Inferior parietal cortex (tissue), 1 donor: ENCODE measurements at regions not wholly inside any gene's neighbourhood (a gene's known extent, or its start where the extent isn't known, plus 50 kb on each side); places are given as distances from the start of the nearest gene placed in this dataset.

Experiments
- DNase-seq: peaks from one replicate; pipeline ENCODE4 v3.0.0-alpha.2; 2016; ENCODE audit errors: extremely low spot score

GRCh38 chr4:43959976-43960375 is 488.6 kb downstream of the KCTD8 start:
- no peak for DNase-seq

- DNase-seq = no peak
These were observed 480.6 kb downstream of the KCTD8 start for GRCh38 chr4:43968011-43968410.

GRCh38 chr4:43983610-43984009 is 465.0 kb downstream of the KCTD8 start:
- DNase-seq = no peak

- DNase-seq = no peak
These were observed 461.2 kb downstream of the KCTD8 start for GRCh38 chr4:43987331-43987944.

- DNase-seq = no peak
These were observed 458.1 kb downstream of the KCTD8 start for GRCh38 chr4:43990551-43990950.

- DNase-seq = no peak
These were observed 457.6 kb downstream of the KCTD8 start for GRCh38 chr4:43990963-43991362.

GRCh38 chr4:43992552-43992951 is 456.1 kb downstream of the KCTD8 start:
- no peak for DNase-seq

- no peak for DNase-seq
These were observed 455.3 kb downstream of the KCTD8 start for GRCh38 chr4:43993196-43993902.

GRCh38 chr4:43999669-44000068 is 448.9 kb downstream of the KCTD8 start:
- DNase-seq = no peak

- no peak for DNase-seq
These were observed 446.2 kb downstream of the KCTD8 start for GRCh38 chr4:44002368-44002767.

GRCh38 chr4:44016570-44017421 is 431.8 kb downstream of the KCTD8 start:
- no peak for DNase-seq

- DNase-seq = no peak
These were observed 431.2 kb downstream of the KCTD8 start for GRCh38 chr4:44017422-44017739.

- DNase-seq = no peak
These were observed 428.9 kb downstream of the KCTD8 start for GRCh38 chr4:44019721-44020120.

- DNase-seq = no peak
These were observed 423.1 kb downstream of the KCTD8 start for GRCh38 chr4:44025376-44026020.

- DNase-seq = no peak
These were observed 409.8 kb downstream of the KCTD8 start for GRCh38 chr4:44038811-44039210.

GRCh38 chr4:44046491-44046890 is 402.1 kb downstream of the KCTD8 start:
- no peak for DNase-seq

GRCh38 chr4:44056721-44057151 is 391.9 kb downstream of the KCTD8 start:
- no peak for DNase-seq

GRCh38 chr4:44070843-44071242 is 377.8 kb downstream of the KCTD8 start:
- DNase-seq = no peak

- DNase-seq = no peak
These were observed 376.4 kb downstream of the KCTD8 start for GRCh38 chr4:44071959-44072955.

- DNase-seq = no peak
These were observed 361.9 kb downstream of the KCTD8 start for GRCh38 chr4:44086753-44087152.

GRCh38 chr4:44093390-44093789 is 355.2 kb downstream of the KCTD8 start:
- DNase-seq = no peak
